GM23338 (cell line): ENCODE measurements at regions not wholly inside any gene's neighbourhood (a gene's known extent, or its start where the extent isn't known, plus 50 kb on each side); places are given as distances from the start of the nearest gene placed in this dataset.

ENCODE experiments used
- EZH2 ChIP-seq: fragments of 200-600 bp; sonication (generic); IDR thresholded peaks from one replicate; pipeline ENCODE4 v1.8.0; 2017; ENCODE audit warnings: antibody characterized with exemption, mild to moderate bottlenecking, low read depth; ENCODE audit not compliant: unreplicated experiment
- POLR2AphosphoS5 ChIP-seq: IDR thresholded peaks from 2 replicates; pipeline ENCODE4 v1.6.1; 2016; ENCODE audit warnings: antibody characterized with exemption, low read depth
- TF ChIP-seq, protein P1 (sequence below), 2 experiments: fragments of 200-600 bp in 1 of 2; sonication (generic) in 1 of 2; conservative IDR thresholded peaks; 2 replicates each; pipeline versions ENCODE4 v1.5.1 to v1.6.1; 2016 to 2017; ENCODE audit warnings: antibody characterized with exemption in 2 of 2, low read depth in 2 of 2, mild to moderate bottlenecking in 2 of 2, moderate library complexity in 1 of 2

DNA sequence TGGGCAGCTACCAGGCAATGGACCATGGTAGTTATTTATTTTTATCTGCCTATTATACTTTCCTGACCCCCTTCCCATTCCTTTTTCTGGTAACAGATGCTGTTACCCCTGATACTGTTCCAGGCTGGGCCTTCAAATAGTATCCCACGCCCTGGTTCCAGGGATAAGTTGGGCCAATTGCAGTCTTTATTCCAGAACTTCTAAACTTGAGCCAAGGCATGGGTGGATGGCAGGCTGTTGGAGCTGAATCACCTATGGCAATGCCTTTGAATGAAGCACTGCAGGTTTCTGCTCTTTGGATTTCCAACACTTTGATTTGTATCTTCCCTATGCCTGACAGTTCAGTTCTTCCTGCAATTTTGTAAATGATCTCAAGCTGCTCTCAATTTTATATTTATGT, 99.2 kb upstream of the LHCGR start:
- TF ChIP-seq, protein P1, sequence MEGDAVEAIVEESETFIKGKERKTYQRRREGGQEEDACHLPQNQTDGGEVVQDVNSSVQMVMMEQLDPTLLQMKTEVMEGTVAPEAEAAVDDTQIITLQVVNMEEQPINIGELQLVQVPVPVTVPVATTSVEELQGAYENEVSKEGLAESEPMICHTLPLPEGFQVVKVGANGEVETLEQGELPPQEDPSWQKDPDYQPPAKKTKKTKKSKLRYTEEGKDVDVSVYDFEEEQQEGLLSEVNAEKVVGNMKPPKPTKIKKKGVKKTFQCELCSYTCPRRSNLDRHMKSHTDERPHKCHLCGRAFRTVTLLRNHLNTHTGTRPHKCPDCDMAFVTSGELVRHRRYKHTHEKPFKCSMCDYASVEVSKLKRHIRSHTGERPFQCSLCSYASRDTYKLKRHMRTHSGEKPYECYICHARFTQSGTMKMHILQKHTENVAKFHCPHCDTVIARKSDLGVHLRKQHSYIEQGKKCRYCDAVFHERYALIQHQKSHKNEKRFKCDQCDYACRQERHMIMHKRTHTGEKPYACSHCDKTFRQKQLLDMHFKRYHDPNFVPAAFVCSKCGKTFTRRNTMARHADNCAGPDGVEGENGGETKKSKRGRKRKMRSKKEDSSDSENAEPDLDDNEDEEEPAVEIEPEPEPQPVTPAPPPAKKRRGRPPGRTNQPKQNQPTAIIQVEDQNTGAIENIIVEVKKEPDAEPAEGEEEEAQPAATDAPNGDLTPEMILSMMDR (conservative IDR thresholded peaks at IDR 0.05; ENCODE audit: low read depth in 2 of 2), result no peak
- no peak for TF ChIP-seq EZH2
- TF ChIP-seq POLR2AphosphoS5, result no peak
